GM12891 (cell line): ENCODE measurements at regions not wholly inside any gene's neighbourhood (a gene's known extent, or its start where the extent isn't known, plus 50 kb on each side); places are given as distances from the start of the nearest gene placed in this dataset.

ENCODE experiments used
- DNase-seq: peaks from one replicate; pipeline ENCODE4 v3.0.0; 2011; ENCODE audit warnings: low spot score; ENCODE audit not compliant: insufficient read length
- FAIRE-seq: peaks from 2 replicates; lab custom pipeline; 2011; peaks lifted over from hg19 to GRCh38; lab: Jason Lieb, UNC
- PAX5 ChIP-seq: IDR thresholded peaks from 2 replicates; pipeline ENCODE4 v1.6.1; 2011; ENCODE audit warnings: low read length, moderate library complexity, mild to moderate bottlenecking; ENCODE audit not compliant: insufficient read depth, severe bottlenecking
- POLR2A ChIP-seq: IDR thresholded peaks from 2 replicates; pipeline ENCODE4 v1.6.1; 2011; ENCODE audit warnings: low read depth, low read length, control low read depth
- POLR2AphosphoS5 ChIP-seq: IDR thresholded peaks from 2 replicates; pipeline ENCODE4 v1.6.1; 2011; ENCODE audit warnings: low read depth, low read length, control low read depth
- POU2F2 ChIP-seq: IDR thresholded peaks from 2 replicates; pipeline ENCODE4 v1.6.1; 2011; ENCODE audit warnings: low read depth, mild to moderate bottlenecking, control low read depth, low read length, moderate library complexity
- SPI1 ChIP-seq: IDR thresholded peaks from 2 replicates; pipeline ENCODE4 v1.6.1; 2011; ENCODE audit warnings: low read depth, low read length, control low read depth
- TAF1 ChIP-seq: IDR thresholded peaks from 2 replicates; pipeline ENCODE4 v1.6.1; 2011; ENCODE audit warnings: low read depth, low read length, control low read depth

- no peak for DNase-seq
- no peak for FAIRE-seq
- no peak for TF ChIP-seq SPI1
- TF ChIP-seq PAX5 = no peak
- no peak for TF ChIP-seq POLR2AphosphoS5
- no peak for TF ChIP-seq TAF1
- TF ChIP-seq POU2F2 = no peak
- no peak for TF ChIP-seq POLR2A
These were observed 148.2 kb downstream of the WSCD1 start for GRCh38 chr17:6218333-6218732.

GRCh38 chr17:6215071-6216035, 145.2 kb downstream of the WSCD1 start:
- no peak for FAIRE-seq

GRCh38 chr17:6213859-6214258, 143.7 kb downstream of the WSCD1 start:
- no peak for FAIRE-seq
- TF ChIP-seq POLR2AphosphoS5 (no peak), POLR2A (no peak), SPI1 (no peak), PAX5 (no peak), TAF1 (no peak), POU2F2 (no peak)
- no peak for DNase-seq

More at GRCh38 chr17:6215071-6216035, 145.2 kb downstream of the WSCD1 start:
- DNase-seq = no peak
- TF ChIP-seq POLR2AphosphoS5 (no peak), PAX5 (no peak), POU2F2 (no peak), SPI1 (no peak), POLR2A (no peak), TAF1 (no peak)

GRCh38 chr17:6212766-6213165, 142.6 kb downstream of the WSCD1 start:
- no peak for FAIRE-seq
- TF ChIP-seq POU2F2 (no peak), POLR2A (no peak), PAX5 (no peak), TAF1 (no peak), POLR2AphosphoS5 (no peak), SPI1 (no peak)
- no peak for DNase-seq

- TF ChIP-seq POU2F2 (no peak), SPI1 (no peak), TAF1 (no peak), POLR2AphosphoS5 (no peak), PAX5 (no peak), POLR2A (no peak)
- no peak for FAIRE-seq
- no peak for DNase-seq
These were observed 139.7 kb downstream of the WSCD1 start for GRCh38 chr17:6209829-6210228.

GRCh38 chr17:6208608-6209180, 138.5 kb downstream of the WSCD1 start:
- FAIRE-seq (no peak), DNase-seq (no peak)
- TF ChIP-seq PAX5 (no peak), POLR2AphosphoS5 (no peak), POU2F2 (no peak), TAF1 (no peak), SPI1 (no peak), POLR2A (no peak)

GRCh38 chr17:6205525-6205924, 135.3 kb downstream of the WSCD1 start:
- no peak for TF ChIP-seq SPI1
- TF ChIP-seq TAF1 = no peak
- no peak for TF ChIP-seq PAX5
- TF ChIP-seq POLR2AphosphoS5 = no peak
- no peak for TF ChIP-seq POLR2A
- no peak for TF ChIP-seq POU2F2
- DNase-seq (no peak), FAIRE-seq (no peak)

GRCh38 chr17:6205033-6205432, 134.9 kb downstream of the WSCD1 start:
- DNase-seq = no peak
- TF ChIP-seq POU2F2 (no peak), POLR2A (no peak), PAX5 (no peak)
- FAIRE-seq = no peak

- FAIRE-seq (no peak), DNase-seq (no peak)
- no peak for TF ChIP-seq POLR2AphosphoS5
- TF ChIP-seq POU2F2 = no peak
- no peak for TF ChIP-seq TAF1
- no peak for TF ChIP-seq PAX5
- TF ChIP-seq SPI1 = no peak
- TF ChIP-seq POLR2A = no peak
These were observed 134.1 kb downstream of the WSCD1 start for GRCh38 chr17:6204203-6204722.
